ENCODE measurements at regions not wholly inside any gene's neighbourhood (a gene's known extent, or its start where the extent isn't known, plus 50 kb on each side); places are given as distances from the start of the nearest gene placed in this dataset.

DNA sequence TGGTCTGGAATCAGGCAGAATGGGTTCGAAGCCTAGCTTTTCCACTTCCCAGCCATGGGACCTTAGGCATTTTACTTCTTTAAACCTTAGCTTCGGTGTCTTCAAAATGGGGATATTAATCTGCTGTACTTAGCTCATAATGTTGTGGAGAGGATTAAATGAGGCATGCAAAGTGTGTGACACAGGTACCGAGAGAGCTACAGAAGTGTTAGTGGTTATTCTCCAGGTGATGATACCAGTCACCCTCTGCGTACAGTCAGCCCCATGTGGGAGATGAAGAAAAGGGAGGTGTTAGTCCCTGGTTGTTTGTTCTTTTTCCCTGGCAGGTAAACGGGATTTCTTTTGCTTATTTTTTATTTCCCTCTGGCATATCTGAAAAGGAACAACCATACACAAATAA, 212.1 kb downstream of the PHLDA1 start:
- ATAC-seq = no peak
- TF ChIP-seq PPARA (CRISPR knock-in tag; IDR thresholded peaks at IDR 0.05; ENCODE audit: borderline replicate concordance) = no peak

DNA sequence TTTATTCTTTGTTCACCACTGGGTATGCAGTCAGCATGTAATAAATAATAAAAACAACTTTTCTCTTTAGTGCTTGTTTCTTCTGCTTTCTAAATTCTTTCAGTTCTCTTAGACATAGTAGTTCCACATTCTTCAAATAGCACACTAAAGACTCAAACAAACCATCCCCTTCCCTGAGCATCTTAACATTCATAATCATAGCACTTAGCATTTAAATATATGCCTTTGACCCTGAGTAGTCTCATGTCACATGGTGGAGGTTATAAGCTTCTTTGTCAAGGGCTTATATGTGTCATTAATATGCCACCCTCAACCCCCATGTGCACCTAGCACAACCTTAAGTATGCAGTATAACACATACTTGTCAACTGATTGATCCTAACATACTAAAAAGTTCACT, 212.7 kb downstream of the PHLDA1 start:
- no peak; the same call in 2 of the 3 replicates for ATAC-seq
- TF ChIP-seq TCF4 (CRISPR knock-in tag; IDR thresholded peaks at IDR 0.05; ENCODE audit: borderline replicate concordance) = no peak
- TF ChIP-seq BACH2 (CRISPR knock-in tag; IDR thresholded peaks at IDR 0.05; ENCODE audit: borderline replicate concordance) = no peak
- TF ChIP-seq ESRRG (CRISPR knock-in tag; IDR thresholded peaks at IDR 0.05) = no peak
- TF ChIP-seq GLIS3 (CRISPR knock-in tag; IDR thresholded peaks at IDR 0.05) = no peak
- TF ChIP-seq, protein P1, sequence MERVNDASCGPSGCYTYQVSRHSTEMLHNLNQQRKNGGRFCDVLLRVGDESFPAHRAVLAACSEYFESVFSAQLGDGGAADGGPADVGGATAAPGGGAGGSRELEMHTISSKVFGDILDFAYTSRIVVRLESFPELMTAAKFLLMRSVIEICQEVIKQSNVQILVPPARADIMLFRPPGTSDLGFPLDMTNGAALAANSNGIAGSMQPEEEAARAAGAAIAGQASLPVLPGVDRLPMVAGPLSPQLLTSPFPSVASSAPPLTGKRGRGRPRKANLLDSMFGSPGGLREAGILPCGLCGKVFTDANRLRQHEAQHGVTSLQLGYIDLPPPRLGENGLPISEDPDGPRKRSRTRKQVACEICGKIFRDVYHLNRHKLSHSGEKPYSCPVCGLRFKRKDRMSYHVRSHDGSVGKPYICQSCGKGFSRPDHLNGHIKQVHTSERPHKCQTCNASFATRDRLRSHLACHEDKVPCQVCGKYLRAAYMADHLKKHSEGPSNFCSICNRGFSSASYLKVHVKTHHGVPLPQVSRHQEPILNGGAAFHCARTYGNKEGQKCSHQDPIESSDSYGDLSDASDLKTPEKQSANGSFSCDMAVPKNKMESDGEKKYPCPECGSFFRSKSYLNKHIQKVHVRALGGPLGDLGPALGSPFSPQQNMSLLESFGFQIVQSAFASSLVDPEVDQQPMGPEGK (CRISPR knock-in tag; IDR thresholded peaks at IDR 0.05; ENCODE audit: borderline replicate concordance) = no peak
- TF ChIP-seq, protein P2, sequence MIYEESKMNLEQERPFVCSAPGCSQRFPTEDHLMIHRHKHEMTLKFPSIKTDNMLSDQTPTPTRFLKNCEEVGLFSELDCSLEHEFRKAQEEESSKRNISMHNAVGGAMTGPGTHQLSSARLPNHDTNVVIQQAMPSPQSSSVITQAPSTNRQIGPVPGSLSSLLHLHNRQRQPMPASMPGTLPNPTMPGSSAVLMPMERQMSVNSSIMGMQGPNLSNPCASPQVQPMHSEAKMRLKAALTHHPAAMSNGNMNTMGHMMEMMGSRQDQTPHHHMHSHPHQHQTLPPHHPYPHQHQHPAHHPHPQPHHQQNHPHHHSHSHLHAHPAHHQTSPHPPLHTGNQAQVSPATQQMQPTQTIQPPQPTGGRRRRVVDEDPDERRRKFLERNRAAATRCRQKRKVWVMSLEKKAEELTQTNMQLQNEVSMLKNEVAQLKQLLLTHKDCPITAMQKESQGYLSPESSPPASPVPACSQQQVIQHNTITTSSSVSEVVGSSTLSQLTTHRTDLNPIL (CRISPR knock-in tag; IDR thresholded peaks at IDR 0.05; ENCODE audit: low read depth) = no peak
- no peak for TF ChIP-seq TOX (CRISPR knock-in tag; IDR thresholded peaks at IDR 0.05; ENCODE audit: borderline replicate concordance)
- no peak for TF ChIP-seq PPARA (CRISPR knock-in tag; IDR thresholded peaks at IDR 0.05; ENCODE audit: borderline replicate concordance)
- no peak for TF ChIP-seq ZC3H10 (CRISPR knock-in tag; IDR thresholded peaks at IDR 0.05)
- TF ChIP-seq ZNF70 (CRISPR knock-in tag; IDR thresholded peaks at IDR 0.05) = no peak
- TF ChIP-seq ZFP3 (CRISPR knock-in tag; IDR thresholded peaks at IDR 0.05) = no peak
- no peak for TF ChIP-seq ARNTL (CRISPR knock-in tag; IDR thresholded peaks at IDR 0.05; ENCODE audit: borderline replicate concordance, low read depth)
- no peak for TF ChIP-seq RARB (CRISPR knock-in tag; IDR thresholded peaks at IDR 0.05)
- TF ChIP-seq CSDC2 (CRISPR knock-in tag; IDR thresholded peaks at IDR 0.05) = no peak
- no peak for TF ChIP-seq ISL1 (CRISPR knock-in tag; IDR thresholded peaks at IDR 0.05)
- no peak for TF ChIP-seq ZNF565 (CRISPR knock-in tag; conservative IDR thresholded peaks at IDR 0.05; ENCODE audit: low read depth)

DNA sequence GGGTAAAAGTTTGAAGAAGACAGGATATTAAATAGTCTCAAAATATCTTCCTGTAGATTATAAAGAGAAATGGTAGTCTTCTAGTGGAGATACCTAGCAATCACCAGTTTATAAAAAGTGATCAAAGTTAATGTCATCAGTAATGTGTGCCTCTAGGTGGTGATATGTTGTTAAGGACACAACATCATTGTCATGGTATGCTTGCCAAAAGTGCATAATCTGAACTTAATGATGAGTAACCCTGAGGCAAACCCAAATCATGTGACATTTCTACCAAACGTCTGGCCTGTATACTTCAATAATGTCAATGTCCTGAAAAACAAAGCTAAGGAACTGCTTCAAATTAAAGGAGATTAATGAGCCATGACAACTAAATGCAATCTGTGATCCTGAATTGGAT, 214.7 kb downstream of the PHLDA1 start:
- TF ChIP-seq, protein P3, sequence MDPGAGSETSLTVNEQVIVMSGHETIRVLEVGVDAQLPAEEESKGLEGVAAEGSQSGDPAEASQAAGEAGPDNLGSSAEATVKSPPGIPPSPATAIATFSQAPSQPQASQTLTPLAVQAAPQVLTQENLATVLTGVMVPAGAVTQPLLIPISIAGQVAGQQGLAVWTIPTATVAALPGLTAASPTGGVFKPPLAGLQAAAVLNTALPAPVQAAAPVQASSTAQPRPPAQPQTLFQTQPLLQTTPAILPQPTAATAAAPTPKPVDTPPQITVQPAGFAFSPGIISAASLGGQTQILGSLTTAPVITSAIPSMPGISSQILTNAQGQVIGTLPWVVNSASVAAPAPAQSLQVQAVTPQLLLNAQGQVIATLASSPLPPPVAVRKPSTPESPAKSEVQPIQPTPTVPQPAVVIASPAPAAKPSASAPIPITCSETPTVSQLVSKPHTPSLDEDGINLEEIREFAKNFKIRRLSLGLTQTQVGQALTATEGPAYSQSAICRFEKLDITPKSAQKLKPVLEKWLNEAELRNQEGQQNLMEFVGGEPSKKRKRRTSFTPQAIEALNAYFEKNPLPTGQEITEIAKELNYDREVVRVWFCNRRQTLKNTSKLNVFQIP (CRISPR knock-in tag; IDR thresholded peaks at IDR 0.05; ENCODE audit: borderline replicate concordance, low read depth) = no peak
- TF ChIP-seq, protein P4, sequence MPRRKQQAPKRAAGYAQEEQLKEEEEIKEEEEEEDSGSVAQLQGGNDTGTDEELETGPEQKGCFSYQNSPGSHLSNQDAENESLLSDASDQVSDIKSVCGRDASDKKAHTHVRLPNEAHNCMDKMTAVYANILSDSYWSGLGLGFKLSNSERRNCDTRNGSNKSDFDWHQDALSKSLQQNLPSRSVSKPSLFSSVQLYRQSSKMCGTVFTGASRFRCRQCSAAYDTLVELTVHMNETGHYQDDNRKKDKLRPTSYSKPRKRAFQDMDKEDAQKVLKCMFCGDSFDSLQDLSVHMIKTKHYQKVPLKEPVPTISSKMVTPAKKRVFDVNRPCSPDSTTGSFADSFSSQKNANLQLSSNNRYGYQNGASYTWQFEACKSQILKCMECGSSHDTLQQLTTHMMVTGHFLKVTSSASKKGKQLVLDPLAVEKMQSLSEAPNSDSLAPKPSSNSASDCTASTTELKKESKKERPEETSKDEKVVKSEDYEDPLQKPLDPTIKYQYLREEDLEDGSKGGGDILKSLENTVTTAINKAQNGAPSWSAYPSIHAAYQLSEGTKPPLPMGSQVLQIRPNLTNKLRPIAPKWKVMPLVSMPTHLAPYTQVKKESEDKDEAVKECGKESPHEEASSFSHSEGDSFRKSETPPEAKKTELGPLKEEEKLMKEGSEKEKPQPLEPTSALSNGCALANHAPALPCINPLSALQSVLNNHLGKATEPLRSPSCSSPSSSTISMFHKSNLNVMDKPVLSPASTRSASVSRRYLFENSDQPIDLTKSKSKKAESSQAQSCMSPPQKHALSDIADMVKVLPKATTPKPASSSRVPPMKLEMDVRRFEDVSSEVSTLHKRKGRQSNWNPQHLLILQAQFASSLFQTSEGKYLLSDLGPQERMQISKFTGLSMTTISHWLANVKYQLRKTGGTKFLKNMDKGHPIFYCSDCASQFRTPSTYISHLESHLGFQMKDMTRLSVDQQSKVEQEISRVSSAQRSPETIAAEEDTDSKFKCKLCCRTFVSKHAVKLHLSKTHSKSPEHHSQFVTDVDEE (CRISPR knock-in tag; IDR thresholded peaks at IDR 0.05) = no peak
- TF ChIP-seq BACH2 (CRISPR knock-in tag; IDR thresholded peaks at IDR 0.05; ENCODE audit: borderline replicate concordance) (no peak), OSR1 (CRISPR knock-in tag; IDR thresholded peaks at IDR 0.05) (no peak), ZFP3 (CRISPR knock-in tag; IDR thresholded peaks at IDR 0.05) (no peak), SNAI2 (CRISPR knock-in tag; IDR thresholded peaks at IDR 0.05) (no peak), CSDC2 (CRISPR knock-in tag; IDR thresholded peaks at IDR 0.05) (no peak), ARNTL (CRISPR knock-in tag; IDR thresholded peaks at IDR 0.05; ENCODE audit: borderline replicate concordance, low read depth) (no peak), ZNF565 (CRISPR knock-in tag; conservative IDR thresholded peaks at IDR 0.05; ENCODE audit: low read depth) (no peak), PPARA (CRISPR knock-in tag; IDR thresholded peaks at IDR 0.05; ENCODE audit: borderline replicate concordance) (no peak), TOX (CRISPR knock-in tag; IDR thresholded peaks at IDR 0.05; ENCODE audit: borderline replicate concordance) (no peak), ESRRG (CRISPR knock-in tag; IDR thresholded peaks at IDR 0.05) (no peak), ZFP30 (CRISPR knock-in tag; IDR thresholded peaks at IDR 0.05) (no peak), TCF4 (CRISPR knock-in tag; IDR thresholded peaks at IDR 0.05; ENCODE audit: borderline replicate concordance) (no peak), ISL1 (CRISPR knock-in tag; IDR thresholded peaks at IDR 0.05) (no peak)
- TF ChIP-seq, protein P5, sequence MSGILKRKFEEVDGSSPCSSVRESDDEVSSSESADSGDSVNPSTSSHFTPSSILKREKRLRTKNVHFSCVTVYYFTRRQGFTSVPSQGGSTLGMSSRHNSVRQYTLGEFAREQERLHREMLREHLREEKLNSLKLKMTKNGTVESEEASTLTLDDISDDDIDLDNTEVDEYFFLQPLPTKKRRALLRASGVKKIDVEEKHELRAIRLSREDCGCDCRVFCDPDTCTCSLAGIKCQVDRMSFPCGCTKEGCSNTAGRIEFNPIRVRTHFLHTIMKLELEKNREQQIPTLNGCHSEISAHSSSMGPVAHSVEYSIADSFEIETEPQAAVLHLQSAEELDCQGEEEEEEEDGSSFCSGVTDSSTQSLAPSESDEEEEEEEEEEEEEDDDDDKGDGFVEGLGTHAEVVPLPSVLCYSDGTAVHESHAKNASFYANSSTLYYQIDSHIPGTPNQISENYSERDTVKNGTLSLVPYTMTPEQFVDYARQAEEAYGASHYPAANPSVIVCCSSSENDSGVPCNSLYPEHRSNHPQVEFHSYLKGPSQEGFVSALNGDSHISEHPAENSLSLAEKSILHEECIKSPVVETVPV (CRISPR knock-in tag; IDR thresholded peaks at IDR 0.05) = no peak
- TF ChIP-seq, protein P1 (CRISPR knock-in tag; IDR thresholded peaks at IDR 0.05; ENCODE audit: borderline replicate concordance) = no peak
- ATAC-seq = no peak

All from SK-N-SH treated with all-trans-retinoic acid at 6 μM for 48 hours (cell line).